Adrenal gland (tissue), 5 donors: ENCODE measurements at regions not wholly inside any gene's neighbourhood (a gene's known extent, or its start where the extent isn't known, plus 50 kb on each side); places are given as distances from the start of the nearest gene placed in this dataset.

Source experiments
- POLR2A ChIP-seq, 2 donors: fragments of 450-650 bp; IDR thresholded peaks; one replicate each; pipeline ENCODE4 v1.6.1; 2017; ENCODE audit warnings: antibody characterized with exemption in 2 of 2, mild to moderate bottlenecking in 2 of 2, moderate library complexity in 1 of 2
- TF ChIP-seq, protein P1 (sequence below), 6 experiments: fragments of 450-650 bp in 4 of 6; fragments of 200-600 bp in 2 of 6; sonication (generic) in 1 of 6; IDR thresholded peaks; 1 replicate in 5 of 6; 2 replicates in 1 of 6; pipeline versions ENCODE4 v1.5.1 to v1.8.0; 2016 to 2021; ENCODE audit warnings: antibody characterized with exemption in 6 of 6, mild to moderate bottlenecking in 2 of 6, moderate library complexity in 1 of 6
- donor health status: DM: no; HTN: no; CAD: no.

DNA sequence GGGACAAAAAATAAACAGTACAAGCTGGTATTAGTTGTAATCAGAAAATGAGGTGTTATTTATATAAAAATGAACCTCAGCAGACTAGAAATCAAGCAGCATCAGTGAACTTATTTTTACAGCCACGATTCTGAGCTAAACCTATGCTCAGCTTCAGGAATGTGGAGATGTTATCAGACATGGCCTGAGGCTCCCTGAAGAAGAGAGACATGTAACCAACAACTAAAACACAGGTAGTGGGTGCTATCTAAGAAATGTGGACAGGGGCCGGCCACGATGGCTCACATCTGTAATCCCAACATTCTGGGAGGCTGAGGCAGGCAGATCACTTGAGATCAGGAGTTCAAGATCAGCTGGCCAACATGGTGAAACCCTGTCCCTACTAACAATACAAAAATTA, 534.3 kb downstream of the VRK1 start:
- TF ChIP-seq, protein P1, sequence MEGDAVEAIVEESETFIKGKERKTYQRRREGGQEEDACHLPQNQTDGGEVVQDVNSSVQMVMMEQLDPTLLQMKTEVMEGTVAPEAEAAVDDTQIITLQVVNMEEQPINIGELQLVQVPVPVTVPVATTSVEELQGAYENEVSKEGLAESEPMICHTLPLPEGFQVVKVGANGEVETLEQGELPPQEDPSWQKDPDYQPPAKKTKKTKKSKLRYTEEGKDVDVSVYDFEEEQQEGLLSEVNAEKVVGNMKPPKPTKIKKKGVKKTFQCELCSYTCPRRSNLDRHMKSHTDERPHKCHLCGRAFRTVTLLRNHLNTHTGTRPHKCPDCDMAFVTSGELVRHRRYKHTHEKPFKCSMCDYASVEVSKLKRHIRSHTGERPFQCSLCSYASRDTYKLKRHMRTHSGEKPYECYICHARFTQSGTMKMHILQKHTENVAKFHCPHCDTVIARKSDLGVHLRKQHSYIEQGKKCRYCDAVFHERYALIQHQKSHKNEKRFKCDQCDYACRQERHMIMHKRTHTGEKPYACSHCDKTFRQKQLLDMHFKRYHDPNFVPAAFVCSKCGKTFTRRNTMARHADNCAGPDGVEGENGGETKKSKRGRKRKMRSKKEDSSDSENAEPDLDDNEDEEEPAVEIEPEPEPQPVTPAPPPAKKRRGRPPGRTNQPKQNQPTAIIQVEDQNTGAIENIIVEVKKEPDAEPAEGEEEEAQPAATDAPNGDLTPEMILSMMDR (IDR thresholded peaks at IDR 0.05) = no peak
- no peak for TF ChIP-seq POLR2A (IDR thresholded peaks at IDR 0.05)
